ENCODE measurements at regions not wholly inside any gene's neighbourhood (a gene's known extent, or its start where the extent isn't known, plus 50 kb on each side); places are given as distances from the start of the nearest gene placed in this dataset.
A peak's percentile ranks its signal among the peaks of the same experiment; 100 is the strongest.

DNA sequence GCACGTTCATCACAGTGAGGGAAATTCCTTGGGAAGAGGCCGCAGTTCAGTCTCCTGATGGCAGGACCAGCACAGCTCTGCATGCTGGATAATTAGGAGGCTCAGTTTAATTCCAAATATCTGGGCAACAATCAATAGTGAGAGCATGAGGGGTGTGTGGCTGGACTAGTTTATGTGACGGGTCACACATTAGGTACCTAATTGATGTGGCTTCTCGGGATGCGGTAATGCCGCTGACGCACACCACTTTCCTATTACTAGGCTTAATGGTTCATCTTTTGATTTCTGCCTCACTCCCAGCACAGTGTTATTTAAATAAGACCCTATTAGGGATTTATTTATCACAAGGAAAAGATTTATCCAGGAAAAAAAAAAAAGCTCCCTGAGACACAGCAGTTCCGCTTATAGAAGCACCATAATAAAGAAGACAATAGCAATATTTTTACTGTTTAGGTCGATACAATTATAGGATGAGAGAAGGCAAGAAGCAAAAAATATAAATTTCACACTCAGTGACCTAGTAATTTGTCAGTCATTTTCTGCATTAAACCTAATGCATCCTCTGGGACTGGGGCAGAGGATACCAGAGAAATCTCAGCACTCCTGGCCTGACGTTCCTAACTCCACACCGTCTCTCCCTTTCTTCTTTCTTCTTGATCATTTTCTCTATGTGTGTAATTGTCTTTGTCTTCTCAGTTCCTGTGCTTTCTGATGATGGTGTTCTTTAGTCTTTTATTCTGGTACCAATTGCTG lies 264.7 kb upstream of the SLC14A2 start:
- WGBS (ENCODE audit: insufficient coverage, low coverage, low lambda C conversion rate, missing lambda C conversion rate): 81% methylated on average over 10 of the region's 11 CpGs
- TF ChIP-seq, protein P1, sequence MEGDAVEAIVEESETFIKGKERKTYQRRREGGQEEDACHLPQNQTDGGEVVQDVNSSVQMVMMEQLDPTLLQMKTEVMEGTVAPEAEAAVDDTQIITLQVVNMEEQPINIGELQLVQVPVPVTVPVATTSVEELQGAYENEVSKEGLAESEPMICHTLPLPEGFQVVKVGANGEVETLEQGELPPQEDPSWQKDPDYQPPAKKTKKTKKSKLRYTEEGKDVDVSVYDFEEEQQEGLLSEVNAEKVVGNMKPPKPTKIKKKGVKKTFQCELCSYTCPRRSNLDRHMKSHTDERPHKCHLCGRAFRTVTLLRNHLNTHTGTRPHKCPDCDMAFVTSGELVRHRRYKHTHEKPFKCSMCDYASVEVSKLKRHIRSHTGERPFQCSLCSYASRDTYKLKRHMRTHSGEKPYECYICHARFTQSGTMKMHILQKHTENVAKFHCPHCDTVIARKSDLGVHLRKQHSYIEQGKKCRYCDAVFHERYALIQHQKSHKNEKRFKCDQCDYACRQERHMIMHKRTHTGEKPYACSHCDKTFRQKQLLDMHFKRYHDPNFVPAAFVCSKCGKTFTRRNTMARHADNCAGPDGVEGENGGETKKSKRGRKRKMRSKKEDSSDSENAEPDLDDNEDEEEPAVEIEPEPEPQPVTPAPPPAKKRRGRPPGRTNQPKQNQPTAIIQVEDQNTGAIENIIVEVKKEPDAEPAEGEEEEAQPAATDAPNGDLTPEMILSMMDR (IDR thresholded peaks at IDR 0.05): no peak
- TF ChIP-seq POLR2A (IDR thresholded peaks at IDR 0.05): no peak
- H3K36me3 ChIP-seq: no peaks in the 10 kb centered on the region
- no peak overlapping the region for H3K4me3 ChIP-seq
- no peak overlapping the region for H3K27ac ChIP-seq
- H3K27me3 ChIP-seq: no peaks in the 10 kb centered on the region
- no peaks in the 10 kb centered on the region for H3K9me3 ChIP-seq
- no peak for DNase-seq
- intact Hi-C loops (cut with DNase I): no loop called here
- ATAC-seq: no peak
- H3K4me1 ChIP-seq: no peaks in the 10 kb centered on the region

DNA sequence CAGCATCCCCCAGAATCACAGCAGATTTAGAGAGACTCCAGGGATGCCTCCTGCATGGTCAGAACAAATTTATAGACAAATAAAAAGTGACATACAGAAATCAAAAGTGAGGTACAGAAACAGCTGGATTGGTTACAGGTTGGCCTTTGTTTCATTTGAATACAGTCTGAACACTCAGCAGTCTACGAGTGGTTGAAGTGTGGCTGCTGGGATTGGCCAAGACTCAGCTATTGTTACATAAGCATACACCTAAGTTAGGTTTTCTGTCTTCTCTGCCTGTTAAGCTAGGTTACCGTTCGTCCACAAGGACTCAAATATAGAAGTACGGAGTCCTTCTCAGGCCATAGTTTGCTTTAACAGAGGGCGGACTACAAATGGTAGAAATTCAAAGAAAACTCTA lies 262.4 kb upstream of the SLC14A2 start:
- intact Hi-C loops (cut with DNase I): no loop called here
- ATAC-seq: no peak
- H3K4me1 ChIP-seq: no peaks in the 10 kb centered on the region
- no peaks in the 10 kb centered on the region for H3K9me3 ChIP-seq
- H3K4me3 ChIP-seq: no peak overlapping the region
- DNase-seq: no peak
- 61% methylated on average over 5 of the region's 5 CpGs for WGBS (ENCODE audit: insufficient coverage, low coverage, low lambda C conversion rate, missing lambda C conversion rate)
- H3K27ac ChIP-seq: no peak overlapping the region
- H3K36me3 ChIP-seq: no peaks in the 10 kb centered on the region
- TF ChIP-seq, protein P1 (IDR thresholded peaks at IDR 0.05): no peak
- TF ChIP-seq POLR2A (IDR thresholded peaks at IDR 0.05): no peak
- H3K27me3 ChIP-seq: no peaks in the 10 kb centered on the region

DNA sequence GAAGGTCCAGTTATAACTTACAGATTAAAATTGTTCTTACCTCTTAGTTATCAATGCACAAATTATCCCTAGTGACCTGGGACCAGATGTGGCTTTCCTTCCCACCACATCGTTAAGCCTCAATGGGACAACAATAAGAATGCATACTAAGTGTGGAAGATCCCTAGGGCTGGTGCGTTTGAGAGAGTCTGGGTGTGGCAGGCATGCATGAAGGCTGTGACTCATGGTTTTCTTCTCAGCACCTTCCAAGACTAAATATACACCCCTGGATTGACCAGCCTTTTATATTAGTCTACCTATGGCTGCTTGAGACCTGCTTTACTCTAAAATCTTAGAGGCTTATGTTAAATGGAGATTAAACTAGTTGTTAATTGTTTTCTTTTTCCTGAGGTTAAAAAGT lies 261.7 kb upstream of the SLC14A2 start:
- H3K27me3 ChIP-seq: no peaks in the 10 kb centered on the region
- intact Hi-C loops (cut with DNase I): no loop called here
- no peaks in the 10 kb centered on the region for H3K9me3 ChIP-seq
- no peak overlapping the region for H3K27ac ChIP-seq
- no peak for TF ChIP-seq POLR2A (IDR thresholded peaks at IDR 0.05)
- TF ChIP-seq, protein P1 (IDR thresholded peaks at IDR 0.05): no peak
- H3K4me3 ChIP-seq: no peak overlapping the region
- no peaks in the 10 kb centered on the region for H3K4me1 ChIP-seq
- ATAC-seq (no peak), DNase-seq (no peak)
- H3K36me3 ChIP-seq: no peaks in the 10 kb centered on the region
- WGBS (ENCODE audit: insufficient coverage, low coverage, low lambda C conversion rate, missing lambda C conversion rate): 59% methylated on average over 2 of the region's 2 CpGs

DNA sequence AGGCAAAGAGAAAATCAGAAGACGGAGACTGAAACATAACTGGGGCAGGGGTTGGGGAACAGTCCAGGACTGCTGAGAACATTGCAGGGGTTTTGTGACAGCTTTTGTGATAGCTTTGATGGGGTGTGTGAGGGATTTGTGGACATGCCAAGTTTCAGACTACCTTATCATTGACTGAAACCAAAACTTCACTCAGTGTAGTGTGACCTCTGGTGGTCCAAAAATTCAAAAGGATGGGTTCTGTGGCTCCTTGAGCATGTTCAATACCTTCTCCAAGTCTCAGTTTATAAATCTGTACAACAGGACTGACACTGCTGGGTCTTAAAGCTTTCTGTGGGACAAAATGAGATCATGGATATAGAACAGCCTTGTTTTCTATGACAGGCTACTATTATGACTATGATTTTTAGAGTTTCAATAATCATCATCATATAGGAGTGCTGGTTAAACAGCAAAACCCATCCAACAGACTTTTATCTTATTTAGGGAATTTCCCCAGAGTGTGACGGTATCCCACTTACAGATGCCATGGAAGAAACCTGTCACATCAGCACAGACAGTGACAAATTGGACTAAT lies 259.2 kb upstream of the SLC14A2 start:
- DNase-seq (no peak), ATAC-seq (peak in 3 of 4 donors; percentile 36 to 58 (median 50))
- intact Hi-C loops (cut with DNase I): no loop called here
- 77% methylated on average over 2 of the region's 2 CpGs for WGBS (ENCODE audit: insufficient coverage, low coverage, low lambda C conversion rate, missing lambda C conversion rate)
- H3K27ac ChIP-seq: no peak overlapping the region
- no peak overlapping the region for H3K4me3 ChIP-seq
- H3K27me3 ChIP-seq: no peaks in the 10 kb centered on the region
- no peaks in the 10 kb centered on the region for H3K4me1 ChIP-seq
- H3K9me3 ChIP-seq: no peaks in the 10 kb centered on the region
- no peaks in the 10 kb centered on the region for H3K36me3 ChIP-seq
- TF ChIP-seq, protein P1 (IDR thresholded peaks at IDR 0.05): peak in 2 of 4 donors; percentile 9 to 17
- TF ChIP-seq POLR2A (IDR thresholded peaks at IDR 0.05): no peak

Measured in right lobe of liver (tissue), 6 donors.